ENCODE measurements at regions not wholly inside any gene's neighbourhood (a gene's known extent, or its start where the extent isn't known, plus 50 kb on each side); places are given as distances from the start of the nearest gene placed in this dataset.

- no peak for DNase-seq
Measured at GRCh38 chr6:167588181-167588919, 238.4 kb upstream of the AFDN start.

- DNase-seq: no peak
Measured at GRCh38 chr6:167588920-167589614, 237.6 kb upstream of the AFDN start.

- no peak for DNase-seq
Measured at GRCh38 chr6:167589615-167589940, 237.1 kb upstream of the AFDN start.

GRCh38 chr6:167590193-167590592, 236.5 kb upstream of the AFDN start:
- DNase-seq: no peak
